HepG2 (cell line): ENCODE measurements at regions not wholly inside any gene's neighbourhood (a gene's known extent, or its start where the extent isn't known, plus 50 kb on each side); places are given as distances from the start of the nearest gene placed in this dataset.

Source experiments
- ETV6 ChIP-seq: sonication (generic); formaldehyde crosslinking; conservative IDR thresholded peaks from 2 replicates; pipeline ENCODE4 v1.4.0; 2020; ENCODE audit warnings: missing genetic modification reagents
- TCF12 ChIP-seq, 2 experiments: fragments of 450-650 bp in 1 of 2; sonication (generic) in 1 of 2; formaldehyde crosslinking in 1 of 2; IDR thresholded peaks; 2 replicates each; pipeline versions ENCODE4 v1.6.1 to v1.8.0; 2017 to 2022; ENCODE audit warnings: antibody characterized with exemption in 1 of 2, mild to moderate bottlenecking in 1 of 2, missing genetic modification reagents in 1 of 2, moderate library complexity in 1 of 2
- TCF7 ChIP-seq: sonication (generic); IDR thresholded peaks from 2 replicates; pipeline ENCODE4 v1.6.1; 2016; ENCODE audit warnings: antibody characterized with exemption, low read depth
- ZNF335 ChIP-seq: sonication (generic); formaldehyde crosslinking; IDR thresholded peaks from 2 replicates; pipeline ENCODE4 v1.4.0; 2020; ENCODE audit warnings: missing genetic modification reagents
- TF ChIP-seq, protein P1 (sequence below): sonication (generic); formaldehyde crosslinking; IDR thresholded peaks from 2 replicates; pipeline ENCODE4 v1.4.0; 2020; ENCODE audit warnings: mild to moderate bottlenecking, missing genetic modification reagents
- TF ChIP-seq, protein P2 (sequence below), 2 experiments: sonication (generic) in 1 of 2; formaldehyde crosslinking in 1 of 2; IDR thresholded peaks; 2 replicates each; pipeline versions ENCODE4 v1.4.0 to v1.6.1; 2018 to 2020; ENCODE audit warnings: missing genetic modification reagents in 2 of 2, borderline replicate concordance in 1 of 2, low read depth in 1 of 2, mild to moderate bottlenecking in 1 of 2, missing biosample characterization in 1 of 2
- TF ChIP-seq, protein P3 (sequence below): sonication (generic); formaldehyde crosslinking; IDR thresholded peaks from 2 replicates; pipeline ENCODE4 v1.5.0; 2020; ENCODE audit warnings: mild to moderate bottlenecking, missing genetic modification reagents, moderate library complexity
- TF ChIP-seq, protein P4 (sequence below): IDR thresholded peaks from 2 replicates; pipeline ENCODE4 v1.6.1; 2018; ENCODE audit warnings: missing genetic modification reagents

DNA sequence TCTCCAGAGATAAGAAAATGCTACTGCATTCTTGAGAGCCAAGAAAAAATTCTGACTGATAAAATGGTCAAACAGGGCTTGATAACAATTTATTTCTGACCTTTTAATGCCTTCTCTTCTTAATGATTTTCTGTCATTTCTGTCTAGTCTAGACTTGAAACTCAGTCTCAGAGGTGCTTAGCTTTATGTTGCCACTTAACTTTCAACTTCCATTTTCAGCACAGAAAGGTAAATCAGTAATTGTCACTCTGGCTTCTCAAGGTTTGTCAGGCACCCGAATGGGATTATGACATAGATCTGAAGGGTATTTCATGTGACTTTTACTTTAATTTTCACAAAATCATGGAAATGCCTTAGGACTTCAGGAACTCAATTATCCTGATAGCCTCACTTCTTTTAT lies 155.4 kb upstream of the GBE1 start:
- TF ChIP-seq ZNF335 (no peak), TCF12 (IDR thresholded peaks at IDR 0.05) (no peak), TCF12 (CRISPR knock-in tag; IDR thresholded peaks at IDR 0.05) (no peak), ETV6 (CRISPR knock-in tag) (no peak), TCF7 (no peak)
- TF ChIP-seq, protein P1, sequence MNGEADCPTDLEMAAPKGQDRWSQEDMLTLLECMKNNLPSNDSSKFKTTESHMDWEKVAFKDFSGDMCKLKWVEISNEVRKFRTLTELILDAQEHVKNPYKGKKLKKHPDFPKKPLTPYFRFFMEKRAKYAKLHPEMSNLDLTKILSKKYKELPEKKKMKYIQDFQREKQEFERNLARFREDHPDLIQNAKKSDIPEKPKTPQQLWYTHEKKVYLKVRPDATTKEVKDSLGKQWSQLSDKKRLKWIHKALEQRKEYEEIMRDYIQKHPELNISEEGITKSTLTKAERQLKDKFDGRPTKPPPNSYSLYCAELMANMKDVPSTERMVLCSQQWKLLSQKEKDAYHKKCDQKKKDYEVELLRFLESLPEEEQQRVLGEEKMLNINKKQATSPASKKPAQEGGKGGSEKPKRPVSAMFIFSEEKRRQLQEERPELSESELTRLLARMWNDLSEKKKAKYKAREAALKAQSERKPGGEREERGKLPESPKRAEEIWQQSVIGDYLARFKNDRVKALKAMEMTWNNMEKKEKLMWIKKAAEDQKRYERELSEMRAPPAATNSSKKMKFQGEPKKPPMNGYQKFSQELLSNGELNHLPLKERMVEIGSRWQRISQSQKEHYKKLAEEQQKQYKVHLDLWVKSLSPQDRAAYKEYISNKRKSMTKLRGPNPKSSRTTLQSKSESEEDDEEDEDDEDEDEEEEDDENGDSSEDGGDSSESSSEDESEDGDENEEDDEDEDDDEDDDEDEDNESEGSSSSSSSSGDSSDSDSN (CRISPR knock-in tag) = no peak
- TF ChIP-seq, protein P2, sequence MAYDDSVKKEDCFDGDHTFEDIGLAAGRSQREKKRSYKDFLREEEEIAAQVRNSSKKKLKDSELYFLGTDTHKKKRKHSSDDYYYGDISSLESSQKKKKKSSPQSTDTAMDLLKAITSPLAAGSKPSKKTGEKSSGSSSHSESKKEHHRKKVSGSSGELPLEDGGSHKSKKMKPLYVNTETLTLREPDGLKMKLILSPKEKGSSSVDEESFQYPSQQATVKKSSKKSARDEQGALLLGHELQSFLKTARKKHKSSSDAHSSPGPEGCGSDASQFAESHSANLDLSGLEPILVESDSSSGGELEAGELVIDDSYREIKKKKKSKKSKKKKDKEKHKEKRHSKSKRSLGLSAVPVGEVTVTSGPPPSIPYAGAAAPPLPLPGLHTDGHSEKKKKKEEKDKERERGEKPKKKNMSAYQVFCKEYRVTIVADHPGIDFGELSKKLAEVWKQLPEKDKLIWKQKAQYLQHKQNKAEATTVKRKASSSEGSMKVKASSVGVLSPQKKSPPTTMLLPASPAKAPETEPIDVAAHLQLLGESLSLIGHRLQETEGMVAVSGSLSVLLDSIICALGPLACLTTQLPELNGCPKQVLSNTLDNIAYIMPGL (CRISPR knock-in tag; IDR thresholded peaks at IDR 0.05; ENCODE audit: borderline replicate concordance in 1 of 2, low read depth in 1 of 2) = no peak
- TF ChIP-seq, protein P3, sequence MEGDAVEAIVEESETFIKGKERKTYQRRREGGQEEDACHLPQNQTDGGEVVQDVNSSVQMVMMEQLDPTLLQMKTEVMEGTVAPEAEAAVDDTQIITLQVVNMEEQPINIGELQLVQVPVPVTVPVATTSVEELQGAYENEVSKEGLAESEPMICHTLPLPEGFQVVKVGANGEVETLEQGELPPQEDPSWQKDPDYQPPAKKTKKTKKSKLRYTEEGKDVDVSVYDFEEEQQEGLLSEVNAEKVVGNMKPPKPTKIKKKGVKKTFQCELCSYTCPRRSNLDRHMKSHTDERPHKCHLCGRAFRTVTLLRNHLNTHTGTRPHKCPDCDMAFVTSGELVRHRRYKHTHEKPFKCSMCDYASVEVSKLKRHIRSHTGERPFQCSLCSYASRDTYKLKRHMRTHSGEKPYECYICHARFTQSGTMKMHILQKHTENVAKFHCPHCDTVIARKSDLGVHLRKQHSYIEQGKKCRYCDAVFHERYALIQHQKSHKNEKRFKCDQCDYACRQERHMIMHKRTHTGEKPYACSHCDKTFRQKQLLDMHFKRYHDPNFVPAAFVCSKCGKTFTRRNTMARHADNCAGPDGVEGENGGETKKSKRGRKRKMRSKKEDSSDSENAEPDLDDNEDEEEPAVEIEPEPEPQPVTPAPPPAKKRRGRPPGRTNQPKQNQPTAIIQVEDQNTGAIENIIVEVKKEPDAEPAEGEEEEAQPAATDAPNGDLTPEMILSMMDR = no peak
- TF ChIP-seq, protein P4, sequence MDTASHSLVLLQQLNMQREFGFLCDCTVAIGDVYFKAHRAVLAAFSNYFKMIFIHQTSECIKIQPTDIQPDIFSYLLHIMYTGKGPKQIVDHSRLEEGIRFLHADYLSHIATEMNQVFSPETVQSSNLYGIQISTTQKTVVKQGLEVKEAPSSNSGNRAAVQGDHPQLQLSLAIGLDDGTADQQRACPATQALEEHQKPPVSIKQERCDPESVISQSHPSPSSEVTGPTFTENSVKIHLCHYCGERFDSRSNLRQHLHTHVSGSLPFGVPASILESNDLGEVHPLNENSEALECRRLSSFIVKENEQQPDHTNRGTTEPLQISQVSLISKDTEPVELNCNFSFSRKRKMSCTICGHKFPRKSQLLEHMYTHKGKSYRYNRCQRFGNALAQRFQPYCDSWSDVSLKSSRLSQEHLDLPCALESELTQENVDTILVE (CRISPR knock-in tag) = no peak
